ENCODE measurements at regions not wholly inside any gene's neighbourhood (a gene's known extent, or its start where the extent isn't known, plus 50 kb on each side); places are given as distances from the start of the nearest gene placed in this dataset.

- Histone ChIP-seq H3K79me1 (ENCODE audit: low read length) (no peaks in the 10 kb centered on the region), H2BK120ac (ENCODE audit: low read depth, low read length) (no peak overlapping the region), H3K18ac (ENCODE audit: low read length) (no peak overlapping the region), H4K5ac (ENCODE audit: low read length) (no peak overlapping the region), H3K9ac (ENCODE audit: low read length) (no peak overlapping the region), H3K4me1 (ENCODE audit: control insufficient read depth, low read depth, low read length) (no peaks in the 10 kb centered on the region), H3K23ac (ENCODE audit: low read length) (no peak overlapping the region), H3K4me3 (ENCODE audit: low read length) (no peak overlapping the region), H3K4ac (ENCODE audit: low read depth, low read length) (no peak overlapping the region), H4K8ac (ENCODE audit: low read depth, low read length) (no peak overlapping the region), H3K79me2 (ENCODE audit: control insufficient read depth, insufficient read depth, low read length) (no peaks in the 10 kb centered on the region), H3K27ac (ENCODE audit: low read depth, low read length) (no peak overlapping the region), H3K36me3 (ENCODE audit: control insufficient read depth, insufficient read depth, low read length) (no peaks in the 10 kb centered on the region), H2AK5ac (ENCODE audit: low read length) (no peak overlapping the region), H2BK15ac (replicated peaks; ENCODE audit: low read depth) (no peak overlapping the region), H2BK5ac (ENCODE audit: low read length) (no peak overlapping the region), H3K4me2 (ENCODE audit: low read length) (no peak overlapping the region), H3K27me3 (ENCODE audit: insufficient read depth, low read length, poor library complexity) (no peaks in the 10 kb centered on the region), H3K56ac (ENCODE audit: low read length) (no peak overlapping the region)
- WGBS (ENCODE audit: extremely low coverage, insufficient coverage, low lambda C conversion rate): 100% methylated on average over 1 of the region's 3 CpGs
- DNase-seq: no peak
Observed at GRCh38 chr6:145241721-145242120, 493.6 kb downstream of the EPM2A start.

GRCh38 chr6:145244349-145245100 is 490.8 kb downstream of the EPM2A start:
- no peak overlapping the region for H3K56ac ChIP-seq (ENCODE audit: low read length)
- no peak for DNase-seq
- H3K9ac ChIP-seq (ENCODE audit: low read length): no peak overlapping the region
- H3K4me2 ChIP-seq (ENCODE audit: low read length): no peak overlapping the region
- H3K4ac ChIP-seq (ENCODE audit: low read depth, low read length): no peak overlapping the region
- no peak overlapping the region for H3K23ac ChIP-seq (ENCODE audit: low read length)
- no CpG with 5 or more reads among the region's 3 CpGs for WGBS (ENCODE audit: extremely low coverage, insufficient coverage, low lambda C conversion rate)
- no peak overlapping the region for H3K4me3 ChIP-seq (ENCODE audit: low read length)
- H3K27ac ChIP-seq (ENCODE audit: low read depth, low read length): no peak overlapping the region
- H3K27me3 ChIP-seq (ENCODE audit: insufficient read depth, low read length, poor library complexity): no peaks in the 10 kb centered on the region
- no peak overlapping the region for H2AK5ac ChIP-seq (ENCODE audit: low read length)
- H4K5ac ChIP-seq (ENCODE audit: low read length): no peak overlapping the region
- H3K4me1 ChIP-seq (ENCODE audit: control insufficient read depth, low read depth, low read length): no peaks in the 10 kb centered on the region
- H3K79me2 ChIP-seq (ENCODE audit: control insufficient read depth, insufficient read depth, low read length): no peaks in the 10 kb centered on the region
- H2BK120ac ChIP-seq (ENCODE audit: low read depth, low read length): no peak overlapping the region
- no peak overlapping the region for H2BK5ac ChIP-seq (ENCODE audit: low read length)
- H3K79me1 ChIP-seq (ENCODE audit: low read length): no peaks in the 10 kb centered on the region
- no peak overlapping the region for H2BK15ac ChIP-seq (replicated peaks; ENCODE audit: low read depth)
- H3K36me3 ChIP-seq (ENCODE audit: control insufficient read depth, insufficient read depth, low read length): no peaks in the 10 kb centered on the region
- no peak overlapping the region for H4K8ac ChIP-seq (ENCODE audit: low read depth, low read length)
- H3K18ac ChIP-seq (ENCODE audit: low read length): no peak overlapping the region

- no peak for DNase-seq
Observed at GRCh38 chr6:145245119-145245518, 490.2 kb downstream of the EPM2A start.

GRCh38 chr6:145247692-145248419 is 487.5 kb downstream of the EPM2A start:
- DNase-seq: peak; percentile 1
- H3K79me2 ChIP-seq (ENCODE audit: control insufficient read depth, insufficient read depth, low read length): no peaks in the 10 kb centered on the region
- H3K27ac ChIP-seq (ENCODE audit: low read depth, low read length): no peak overlapping the region
- H2BK15ac ChIP-seq (replicated peaks; ENCODE audit: low read depth): no peak overlapping the region
- H3K27me3 ChIP-seq (ENCODE audit: insufficient read depth, low read length, poor library complexity): no peaks in the 10 kb centered on the region
- H2BK120ac ChIP-seq (ENCODE audit: low read depth, low read length): no peak overlapping the region
- no peak overlapping the region for H3K4ac ChIP-seq (ENCODE audit: low read depth, low read length)
- no peaks in the 10 kb centered on the region for H3K79me1 ChIP-seq (ENCODE audit: low read length)
- H3K56ac ChIP-seq (ENCODE audit: low read length): no peak overlapping the region
- no peak overlapping the region for H2AK5ac ChIP-seq (ENCODE audit: low read length)
- WGBS (ENCODE audit: extremely low coverage, insufficient coverage, low lambda C conversion rate): no CpG with 5 or more reads among the region's 6 CpGs
- no peaks in the 10 kb centered on the region for H3K36me3 ChIP-seq (ENCODE audit: control insufficient read depth, insufficient read depth, low read length)
- H4K8ac ChIP-seq (ENCODE audit: low read depth, low read length): no peak overlapping the region
- H3K23ac ChIP-seq (ENCODE audit: low read length): no peak overlapping the region
- no peak overlapping the region for H3K18ac ChIP-seq (ENCODE audit: low read length)
- no peak overlapping the region for H3K4me3 ChIP-seq (ENCODE audit: low read length)
- no peaks in the 10 kb centered on the region for H3K4me1 ChIP-seq (ENCODE audit: control insufficient read depth, low read depth, low read length)
- no peak overlapping the region for H3K9ac ChIP-seq (ENCODE audit: low read length)
- no peak overlapping the region for H4K5ac ChIP-seq (ENCODE audit: low read length)
- no peak overlapping the region for H3K4me2 ChIP-seq (ENCODE audit: low read length)
- no peak overlapping the region for H2BK5ac ChIP-seq (ENCODE audit: low read length)

More at GRCh38 chr6:145245119-145245518, 490.2 kb downstream of the EPM2A start:
- Histone ChIP-seq H3K56ac (ENCODE audit: low read length) (no peak overlapping the region), H3K36me3 (ENCODE audit: control insufficient read depth, insufficient read depth, low read length) (no peaks in the 10 kb centered on the region), H3K9ac (ENCODE audit: low read length) (no peak overlapping the region), H3K18ac (ENCODE audit: low read length) (no peak overlapping the region), H3K79me1 (ENCODE audit: low read length) (no peaks in the 10 kb centered on the region), H3K4me2 (ENCODE audit: low read length) (no peak overlapping the region), H2BK120ac (ENCODE audit: low read depth, low read length) (no peak overlapping the region), H2BK15ac (replicated peaks; ENCODE audit: low read depth) (no peak overlapping the region), H3K27me3 (ENCODE audit: insufficient read depth, low read length, poor library complexity) (no peaks in the 10 kb centered on the region), H4K8ac (ENCODE audit: low read depth, low read length) (no peak overlapping the region), H3K27ac (ENCODE audit: low read depth, low read length) (no peak overlapping the region), H3K4me3 (ENCODE audit: low read length) (no peak overlapping the region), H4K5ac (ENCODE audit: low read length) (no peak overlapping the region), H3K79me2 (ENCODE audit: control insufficient read depth, insufficient read depth, low read length) (no peaks in the 10 kb centered on the region), H2BK5ac (ENCODE audit: low read length) (no peak overlapping the region), H3K23ac (ENCODE audit: low read length) (no peak overlapping the region), H3K4me1 (ENCODE audit: control insufficient read depth, low read depth, low read length) (no peaks in the 10 kb centered on the region), H2AK5ac (ENCODE audit: low read length) (no peak overlapping the region), H3K4ac (ENCODE audit: low read depth, low read length) (no peak overlapping the region)
- WGBS (ENCODE audit: extremely low coverage, insufficient coverage, low lambda C conversion rate): no CpG with 5 or more reads among the region's 4 CpGs

GRCh38 chr6:145250436-145250835 is 484.9 kb downstream of the EPM2A start:
- H3K23ac ChIP-seq (ENCODE audit: low read length): no peak overlapping the region
- no peak overlapping the region for H3K4me3 ChIP-seq (ENCODE audit: low read length)
- H3K9ac ChIP-seq (ENCODE audit: low read length): no peak overlapping the region
- no CpG with 5 or more reads among the region's 3 CpGs for WGBS (ENCODE audit: extremely low coverage, insufficient coverage, low lambda C conversion rate)
- H3K18ac ChIP-seq (ENCODE audit: low read length): no peak overlapping the region
- H3K79me2 ChIP-seq (ENCODE audit: control insufficient read depth, insufficient read depth, low read length): no peaks in the 10 kb centered on the region
- H3K27me3 ChIP-seq (ENCODE audit: insufficient read depth, low read length, poor library complexity): no peaks in the 10 kb centered on the region
- H3K4ac ChIP-seq (ENCODE audit: low read depth, low read length): no peak overlapping the region
- H4K5ac ChIP-seq (ENCODE audit: low read length): no peak overlapping the region
- no peak overlapping the region for H2BK120ac ChIP-seq (ENCODE audit: low read depth, low read length)
- no peaks in the 10 kb centered on the region for H3K36me3 ChIP-seq (ENCODE audit: control insufficient read depth, insufficient read depth, low read length)
- H4K8ac ChIP-seq (ENCODE audit: low read depth, low read length): no peak overlapping the region
- no peaks in the 10 kb centered on the region for H3K4me1 ChIP-seq (ENCODE audit: control insufficient read depth, low read depth, low read length)
- H3K27ac ChIP-seq (ENCODE audit: low read depth, low read length): no peak overlapping the region
- H3K4me2 ChIP-seq (ENCODE audit: low read length): no peak overlapping the region
- H2AK5ac ChIP-seq (ENCODE audit: low read length): no peak overlapping the region
- no peak overlapping the region for H2BK5ac ChIP-seq (ENCODE audit: low read length)
- DNase-seq: no peak
- no peak overlapping the region for H3K56ac ChIP-seq (ENCODE audit: low read length)
- no peak overlapping the region for H2BK15ac ChIP-seq (replicated peaks; ENCODE audit: low read depth)
- H3K79me1 ChIP-seq (ENCODE audit: low read length): no peaks in the 10 kb centered on the region
